GM21529 (cell line): ENCODE measurements at regions not wholly inside any gene's neighbourhood (a gene's known extent, or its start where the extent isn't known, plus 50 kb on each side); places are given as distances from the start of the nearest gene placed in this dataset.
"Not testable (repeated sequence)": the region's sequence is repeated elsewhere in the genome, so short reads cannot be mapped to it uniquely, and the experiment has no call there.

ENCODE experiments used
- ATAC-seq: cut with Tn5 transposase; IDR thresholded peaks from one replicate; pipeline ENCODE4 v1.9.1; 2021; ENCODE audit not compliant: unreplicated experiment

DNA sequence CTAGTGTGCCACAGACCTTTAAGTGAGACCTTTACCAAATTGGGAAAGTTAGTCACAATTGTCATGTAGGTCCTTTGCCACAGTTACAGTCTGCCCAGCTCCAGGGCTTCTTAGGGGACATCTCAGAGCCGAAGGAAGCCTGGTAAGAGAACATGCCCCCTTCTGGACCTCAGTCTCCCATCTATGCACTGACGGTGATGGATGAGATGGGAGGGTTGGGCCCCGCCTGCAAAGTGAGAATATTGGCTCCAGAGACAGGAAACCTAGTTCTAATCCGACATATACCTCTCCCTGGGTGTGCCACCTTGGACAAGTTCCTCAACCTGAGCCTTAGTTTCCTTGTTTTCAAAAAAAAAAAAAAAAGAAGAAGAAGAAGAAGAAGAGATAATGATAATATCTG is 85.1 kb upstream of the NAV2 start:
- ATAC-seq, result no peak

- ATAC-seq, result no peak
Measured at GRCh38 chr11:19625438-19625837, 87.2 kb upstream of the NAV2 start.

GRCh38 chr11:19617696-19618523 is 94.7 kb upstream of the NAV2 start:
- no peak for ATAC-seq

GRCh38 chr11:19615341-19616183 is 97.1 kb upstream of the NAV2 start:
- ATAC-seq, result no peak

GRCh38 chr11:19614370-19614940 is 98.2 kb upstream of the NAV2 start:
- no peak for ATAC-seq

DNA sequence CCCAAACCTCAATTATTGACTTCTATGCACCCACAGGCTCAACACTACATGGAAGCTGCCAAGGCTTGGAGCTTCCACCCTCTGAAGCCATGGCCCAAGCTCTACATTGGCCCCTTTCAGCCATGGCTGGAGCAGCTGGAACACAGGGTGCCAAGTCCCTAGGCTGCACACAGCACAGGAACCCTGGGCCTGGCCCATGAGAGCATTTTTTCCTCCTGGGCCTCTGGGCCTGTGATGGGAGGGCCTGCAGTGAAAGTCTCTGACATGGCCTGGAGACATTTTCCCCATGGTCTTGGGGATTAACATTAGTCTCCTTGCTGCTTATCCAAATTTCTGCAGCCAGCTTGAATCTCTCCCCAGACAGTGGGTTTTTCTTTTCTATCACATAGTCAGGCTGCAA is 100.6 kb upstream of the NAV2 start:
- ATAC-seq, result not testable (repeated sequence)

DNA sequence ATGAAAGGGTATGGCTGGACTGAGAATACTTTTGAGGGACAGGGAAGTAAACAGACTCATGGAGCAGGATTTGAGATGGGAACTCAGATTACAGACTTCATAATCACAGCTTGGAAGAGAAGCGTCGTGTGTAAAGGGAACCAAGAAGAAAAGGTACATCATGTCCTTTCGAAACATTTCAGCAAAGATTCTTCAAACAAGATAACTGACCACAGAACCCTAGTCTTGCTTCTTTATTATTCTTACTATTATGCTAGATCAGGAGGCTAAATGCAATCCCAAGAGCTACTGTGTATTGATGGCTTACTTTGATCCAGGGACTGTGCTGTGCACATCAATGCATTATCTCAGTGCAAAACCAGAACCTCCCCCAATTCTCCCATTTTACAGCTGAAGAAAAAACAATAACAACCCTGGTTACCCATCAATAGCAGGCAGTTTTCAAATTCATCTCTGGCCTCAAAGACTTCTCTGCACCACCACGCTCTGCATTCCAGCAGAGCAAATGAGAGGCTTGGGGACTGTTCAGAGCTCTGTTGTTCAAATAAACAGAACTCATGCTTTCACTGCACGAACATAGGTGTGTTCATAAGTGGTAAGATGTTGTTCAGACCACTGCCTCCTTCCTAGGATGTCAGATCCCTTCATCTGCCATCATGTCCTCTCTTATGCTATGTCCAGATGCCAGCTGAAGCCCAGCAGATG is 104.8 kb upstream of the NAV2 start:
- no peak for ATAC-seq

GRCh38 chr11:19606856-19607655 is 105.6 kb upstream of the NAV2 start:
- ATAC-seq, result no peak

GRCh38 chr11:19605520-19606371 is 106.9 kb upstream of the NAV2 start:
- ATAC-seq, result no peak

GRCh38 chr11:19604679-19605375 is 107.8 kb upstream of the NAV2 start:
- no peak for ATAC-seq

GRCh38 chr11:19603771-19604170 is 108.9 kb upstream of the NAV2 start:
- ATAC-seq, result no peak

DNA sequence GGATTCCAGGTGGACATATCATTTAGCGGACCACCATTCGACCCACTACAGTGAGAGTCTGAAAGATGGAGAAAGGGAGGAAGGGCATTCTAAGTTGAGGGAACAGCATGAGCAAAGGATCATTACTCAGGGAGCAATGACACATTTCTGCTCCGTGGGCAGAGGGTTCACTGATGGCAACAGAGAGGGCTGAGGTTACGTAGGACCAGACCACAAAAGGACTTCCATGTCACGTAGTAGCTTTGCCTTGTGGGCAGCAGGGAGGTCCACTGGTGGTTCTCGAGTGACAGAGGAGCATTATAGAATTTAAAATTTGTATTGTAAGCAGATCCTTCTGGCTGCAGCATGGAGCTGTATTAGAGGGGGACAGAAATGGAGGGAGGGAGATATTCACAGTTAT is 109.7 kb upstream of the NAV2 start:
- ATAC-seq, result no peak

- no peak for ATAC-seq
Measured at GRCh38 chr11:19602406-19602805, 110.2 kb upstream of the NAV2 start.

- ATAC-seq, result no peak
Measured at GRCh38 chr11:19601235-19601634, 111.4 kb upstream of the NAV2 start.

DNA sequence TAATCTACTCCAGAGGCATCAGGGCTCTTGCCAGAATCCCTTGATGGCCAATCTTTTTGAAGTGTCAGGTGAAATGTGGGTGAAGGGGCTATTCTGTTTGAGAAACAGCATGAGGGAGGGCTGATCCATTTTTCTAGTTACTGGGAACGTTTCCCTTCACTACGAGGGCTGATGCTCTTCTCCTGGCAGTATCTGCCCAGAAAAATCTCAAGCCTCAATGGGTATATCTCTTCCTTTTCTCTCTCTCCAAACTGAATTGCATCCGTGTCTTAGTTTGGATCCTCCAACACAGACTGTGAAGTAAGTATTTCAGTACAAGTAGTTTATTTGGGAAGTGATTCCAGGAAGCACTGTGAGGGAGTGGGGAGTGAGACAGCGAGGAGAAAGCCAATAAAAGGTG is 113.0 kb upstream of the NAV2 start:
- no peak for ATAC-seq

DNA sequence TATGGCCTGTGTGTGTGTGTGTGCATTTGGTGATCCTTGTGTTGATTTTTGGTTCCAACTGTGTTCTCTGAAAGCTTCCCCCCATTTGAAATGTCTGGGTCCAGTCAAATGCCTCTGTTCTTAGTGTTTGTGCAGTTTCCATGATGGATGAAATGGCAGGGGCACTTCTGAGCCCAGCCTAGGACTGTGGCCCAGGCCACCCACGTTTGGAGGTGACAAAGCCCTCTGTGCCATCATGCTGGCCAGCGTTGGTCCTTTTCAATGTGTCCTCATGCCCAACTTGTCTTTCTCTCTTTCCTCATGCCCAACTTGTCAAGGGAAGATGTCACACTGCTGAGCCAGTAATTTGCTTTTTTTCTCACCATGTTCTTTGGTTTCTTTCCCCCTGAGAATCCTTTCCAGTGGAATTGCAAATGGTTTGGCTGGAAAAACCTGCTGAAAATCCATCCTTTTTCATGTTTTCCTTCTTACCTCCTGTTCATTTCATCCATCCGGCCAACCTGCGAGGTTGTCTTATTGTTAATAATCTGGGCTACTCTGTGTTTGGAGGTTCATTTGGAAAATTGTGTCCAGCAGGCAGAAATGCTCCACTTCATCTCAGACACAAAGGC is 113.7 kb upstream of the NAV2 start:
- ATAC-seq, result no peak

GRCh38 chr11:19598456-19598855 is 114.2 kb upstream of the NAV2 start:
- ATAC-seq, result no peak

GRCh38 chr11:19597876-19598275 is 114.8 kb upstream of the NAV2 start:
- no peak for ATAC-seq
